HUDEP-2 (cell line): ENCODE measurements at regions not wholly inside any gene's neighbourhood (a gene's known extent, or its start where the extent isn't known, plus 50 kb on each side); places are given as distances from the start of the nearest gene placed in this dataset.
"Not testable (repeated sequence)": the region's sequence is repeated elsewhere in the genome, so short reads cannot be mapped to it uniquely, and the experiment has no call there.

ENCODE experiments used
- DNase-seq, 76 experiments: peaks; one replicate each; lab custom pipeline; 2025; ENCODE audit not compliant: unreplicated experiment in 76 of 76; lab: John Stamatoyannopoulos, UW

GRCh38 chrX:3972104-3972858, 258.8 kb upstream of the PRKX start:
- not testable (repeated sequence) for DNase-seq

DNA sequence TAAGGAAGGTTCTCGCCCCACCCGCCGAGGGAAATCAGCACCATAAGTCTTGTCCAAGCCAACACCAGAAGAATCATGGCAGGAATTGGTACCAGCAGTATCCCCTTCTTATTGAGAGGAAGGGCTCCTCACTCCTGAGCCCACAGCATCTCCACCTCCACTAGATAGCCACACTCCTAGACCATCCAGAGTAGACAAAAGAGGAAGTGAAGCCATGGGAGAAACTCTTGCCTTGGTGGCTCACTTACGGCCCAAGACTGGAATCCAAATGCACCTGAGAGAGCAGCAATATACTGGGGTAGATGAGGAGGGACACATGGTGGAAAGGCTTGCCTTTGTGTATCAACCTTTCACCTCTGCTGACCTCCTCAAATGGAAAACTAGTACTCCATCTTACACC, 255.3 kb upstream of the PRKX start:
- no peak for DNase-seq

GRCh38 chrX:3963980-3964379, 250.5 kb upstream of the PRKX start:
- no peak for DNase-seq

DNA sequence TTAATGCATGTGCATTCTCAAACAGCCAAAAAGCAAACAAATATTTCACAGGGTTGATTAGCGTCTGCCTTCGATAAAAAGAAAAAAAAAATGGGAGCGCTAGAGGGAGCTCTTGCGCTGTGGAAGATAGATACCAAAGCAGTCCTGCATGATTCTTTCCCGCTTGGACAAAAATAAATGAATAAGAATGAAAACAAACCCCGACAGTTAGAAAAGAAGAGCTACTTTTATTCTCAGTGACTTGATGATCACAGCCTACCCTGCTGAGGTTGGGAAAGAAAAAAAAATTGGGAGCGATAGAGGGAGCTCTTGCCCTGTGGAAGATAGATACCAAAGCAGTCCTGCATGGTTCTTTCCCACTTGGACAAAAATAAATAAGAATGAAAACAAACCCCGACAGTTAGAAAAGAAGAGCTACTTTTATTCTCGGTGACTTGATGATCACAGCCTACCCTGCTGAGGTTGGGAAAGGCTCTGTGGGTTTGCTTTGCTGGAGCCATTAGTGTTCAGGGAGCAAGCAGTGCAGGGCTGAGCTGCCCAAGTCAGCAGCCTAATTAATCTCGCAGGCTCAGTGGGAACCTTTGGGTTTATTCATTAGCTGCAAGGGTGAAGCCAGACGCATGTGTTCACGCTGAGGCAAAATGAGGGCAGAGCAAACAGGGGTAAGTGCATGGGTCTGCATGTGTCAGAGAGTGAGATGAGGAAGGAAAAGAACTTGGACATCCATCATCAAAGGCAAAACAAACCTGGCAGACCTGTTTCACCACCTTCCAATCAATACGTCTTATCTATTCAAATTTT, 249.3 kb upstream of the PRKX start:
- DNase-seq, result peak in 5 of 76 experiments; percentile 0 to 10 (median 1)

GRCh38 chrX:3960952-3961351, 247.5 kb upstream of the PRKX start:
- DNase-seq, result no peak

- no peak for DNase-seq
Measured at GRCh38 chrX:3951859-3952258, 238.4 kb upstream of the PRKX start.

DNA sequence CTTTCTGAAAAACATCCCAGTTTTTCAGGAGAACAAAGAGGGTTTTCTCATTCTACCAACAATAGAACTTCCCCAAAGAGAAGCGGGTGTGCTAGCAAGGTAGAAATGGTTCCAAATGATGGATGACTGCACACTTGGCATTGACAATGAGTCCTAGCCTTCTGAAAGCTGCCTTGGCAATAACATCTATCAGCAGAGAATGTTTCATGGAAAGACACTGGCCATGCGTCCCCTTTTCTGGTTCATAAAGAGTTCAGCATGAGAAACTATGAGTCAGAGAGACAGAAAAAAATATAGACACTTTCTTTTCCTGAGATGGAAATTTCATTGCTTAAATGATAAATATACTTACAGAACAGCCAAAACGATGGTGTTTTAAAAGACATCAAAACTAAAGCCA, 236.9 kb upstream of the PRKX start:
- DNase-seq, result no peak

DNA sequence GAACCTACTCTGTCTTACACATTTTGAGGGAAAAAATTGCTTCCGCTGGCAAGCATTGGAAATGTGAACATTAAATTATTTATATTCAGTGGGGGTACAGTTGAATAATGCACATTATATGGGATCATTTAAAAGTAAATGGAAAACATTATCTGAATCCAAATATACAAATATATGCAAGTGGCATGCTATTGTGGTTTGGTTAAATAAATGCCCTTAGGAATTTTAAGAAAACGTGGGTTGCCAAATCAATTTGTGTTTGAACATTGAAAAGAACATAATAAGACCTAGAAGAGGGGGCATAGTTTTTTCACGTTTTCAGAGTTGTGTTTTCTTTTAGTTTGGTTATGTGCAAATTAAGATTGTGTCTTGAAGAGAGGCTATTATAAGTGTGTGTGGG, 230.5 kb upstream of the PRKX start:
- DNase-seq, result no peak

DNA sequence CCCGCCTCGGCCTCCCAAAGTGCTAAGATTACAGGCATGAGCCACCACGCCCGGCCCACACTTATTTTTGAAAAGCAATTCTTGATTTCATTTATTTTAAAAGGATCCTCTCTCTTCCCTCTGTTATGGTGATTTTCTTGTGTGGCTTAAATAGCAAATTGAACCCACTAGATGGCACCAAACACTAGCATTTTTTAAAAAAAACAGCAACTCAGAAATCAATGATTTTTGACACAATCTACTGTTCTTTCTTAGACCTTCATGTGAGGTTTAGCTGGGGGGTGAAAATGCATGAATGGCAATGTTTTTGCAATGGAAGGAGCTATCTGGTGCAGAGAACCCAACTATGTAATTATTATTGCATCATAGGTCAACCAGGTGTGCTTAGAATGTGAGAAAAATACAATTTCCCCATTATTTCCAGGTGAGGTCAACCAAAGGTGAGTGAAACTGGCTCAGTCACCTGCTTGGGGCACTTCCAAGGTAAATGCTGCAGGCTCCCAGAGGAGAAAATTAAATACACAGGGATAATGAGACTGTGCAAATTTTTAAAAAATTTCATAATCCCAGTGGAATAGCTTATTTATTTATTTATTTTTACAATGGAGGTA, 226.7 kb upstream of the PRKX start:
- no peak for DNase-seq

DNA sequence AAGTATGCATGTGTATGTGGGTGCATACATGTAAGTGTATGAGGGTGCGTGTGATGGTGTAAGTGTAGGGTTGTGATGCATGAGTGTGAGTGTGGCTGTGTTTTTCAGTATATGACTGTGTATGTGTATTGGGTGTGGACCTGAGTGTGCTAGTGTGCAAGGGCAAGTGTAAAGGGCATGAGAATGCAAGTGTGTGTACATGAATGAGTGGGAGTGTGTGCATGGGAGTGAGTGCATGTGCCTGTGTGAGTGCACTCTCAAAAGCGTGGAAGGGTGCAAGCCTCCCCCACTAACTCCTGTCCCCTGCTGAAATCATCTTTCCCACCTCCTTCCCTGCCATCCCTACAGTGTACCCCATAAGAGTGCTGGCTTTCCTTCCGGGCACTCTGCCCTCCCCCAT, 225.1 kb upstream of the PRKX start:
- DNase-seq, result no peak

- not testable (repeated sequence) for DNase-seq
Measured at GRCh38 chrX:3935196-3935595, 221.7 kb upstream of the PRKX start.

DNA sequence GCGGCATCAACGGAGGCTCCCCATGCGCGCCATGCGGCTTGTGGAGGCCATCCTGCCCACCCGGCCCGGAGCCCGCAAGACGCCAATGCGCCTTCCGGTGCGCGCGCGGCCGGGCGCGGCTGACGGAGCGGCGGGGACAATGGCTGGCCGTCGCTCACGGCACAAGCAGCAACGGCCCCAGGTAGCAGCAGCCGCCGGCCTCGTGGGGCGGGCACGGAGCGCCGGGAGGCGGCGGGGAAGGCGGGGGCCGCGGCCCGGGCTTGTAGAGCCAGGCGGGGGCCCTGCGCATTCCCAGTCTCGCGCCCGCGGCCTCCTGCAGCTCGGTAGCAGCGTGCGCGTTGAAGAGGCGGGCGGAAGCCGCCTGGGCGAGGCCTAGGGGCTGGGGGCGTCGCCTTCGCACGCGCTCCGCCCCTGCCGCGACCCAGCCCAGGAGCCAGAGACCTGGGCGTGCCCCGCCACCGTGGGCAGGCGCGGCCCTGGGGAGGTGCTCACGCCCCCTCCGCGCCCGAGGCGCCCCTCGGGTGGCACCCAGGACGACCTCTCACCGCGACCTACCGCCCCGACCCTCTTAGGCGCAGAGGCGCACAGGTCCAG, 207.1 kb upstream of the PRKX start:
- DNase-seq, result not testable (repeated sequence)

DNA sequence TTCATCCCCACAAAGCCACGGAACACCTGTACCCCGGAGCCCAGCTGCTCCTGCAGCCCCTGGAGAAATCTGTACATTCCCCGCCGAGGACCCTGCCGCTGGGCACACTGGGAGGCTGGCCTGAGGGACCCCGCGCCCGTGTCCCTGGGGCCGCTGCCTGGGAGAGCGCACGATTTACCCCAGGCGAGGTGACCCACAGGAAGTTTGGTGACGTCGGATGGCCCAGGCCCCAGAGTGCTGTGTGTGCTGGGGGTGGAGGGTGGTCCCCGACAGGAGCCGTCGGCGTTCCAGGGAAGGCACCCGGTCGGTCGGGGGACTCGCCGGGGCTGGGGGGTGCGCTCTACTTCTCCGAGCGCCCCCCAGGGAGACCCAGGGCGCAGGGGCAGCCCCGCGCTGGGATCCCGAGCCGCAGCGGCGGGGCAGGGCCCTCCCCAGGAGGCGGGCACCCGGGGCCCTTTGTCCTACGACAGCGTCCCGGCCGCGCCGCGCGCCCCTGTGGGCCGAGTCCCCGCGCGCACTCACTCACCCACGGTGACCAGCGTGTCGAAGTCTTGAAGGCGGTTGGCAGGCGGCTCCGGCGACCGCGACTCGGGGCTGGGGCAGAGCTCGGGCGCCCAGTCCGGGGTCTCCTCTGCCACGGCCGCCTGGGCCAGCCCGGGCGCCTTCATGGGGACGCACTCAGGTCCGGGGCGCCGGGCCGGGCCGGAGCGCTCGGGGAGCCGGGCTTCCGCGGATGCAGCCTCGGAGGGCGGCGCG, 206.4 kb upstream of the PRKX start:
- not testable (repeated sequence) for DNase-seq

DNA sequence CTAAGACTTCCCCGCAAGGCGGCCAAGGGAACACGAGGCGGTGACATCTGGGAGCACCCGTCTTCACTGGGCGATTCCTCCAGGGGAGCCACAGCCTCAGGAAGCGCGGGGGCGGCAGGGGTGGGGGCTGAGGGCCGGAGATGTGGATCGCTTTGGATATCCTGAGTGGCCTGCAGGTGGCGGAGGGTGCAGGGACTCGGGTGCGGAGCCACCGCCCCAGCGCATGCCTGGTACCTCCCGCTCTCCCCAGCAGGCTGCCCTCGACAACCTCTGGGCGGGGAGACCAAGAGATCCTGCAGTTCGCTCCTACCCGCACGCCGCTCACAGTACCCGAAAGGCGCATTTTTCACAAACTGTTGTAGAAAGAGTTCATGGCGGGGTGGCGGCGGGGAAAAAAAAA, 201.4 kb upstream of the PRKX start:
- DNase-seq, result not testable (repeated sequence)

- DNase-seq, result not testable (repeated sequence)
Measured at GRCh38 chrX:3914059-3914458, 200.6 kb upstream of the PRKX start.

DNA sequence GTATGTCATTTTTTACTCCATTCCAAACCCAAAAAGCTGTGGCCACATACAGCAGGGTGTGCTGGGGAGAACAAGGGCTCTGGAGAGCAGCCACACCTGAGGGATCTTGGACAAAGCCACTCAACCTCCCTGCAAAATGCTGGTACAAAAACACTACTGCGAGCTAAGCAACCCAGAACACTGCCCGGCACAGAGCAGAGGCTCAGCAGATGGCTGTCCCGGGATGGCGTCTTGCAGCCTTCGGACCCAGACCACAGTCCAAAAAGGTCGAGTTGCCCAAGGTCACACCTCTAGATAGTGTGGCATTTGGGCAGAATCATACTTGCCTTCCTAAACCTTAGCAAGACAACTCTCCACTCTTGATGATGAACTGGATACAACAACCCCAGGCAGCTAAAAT, 197.6 kb upstream of the PRKX start:
- not testable (repeated sequence) for DNase-seq

- not testable (repeated sequence) for DNase-seq
Measured at GRCh38 chrX:3910611-3911010, 197.2 kb upstream of the PRKX start.

DNA sequence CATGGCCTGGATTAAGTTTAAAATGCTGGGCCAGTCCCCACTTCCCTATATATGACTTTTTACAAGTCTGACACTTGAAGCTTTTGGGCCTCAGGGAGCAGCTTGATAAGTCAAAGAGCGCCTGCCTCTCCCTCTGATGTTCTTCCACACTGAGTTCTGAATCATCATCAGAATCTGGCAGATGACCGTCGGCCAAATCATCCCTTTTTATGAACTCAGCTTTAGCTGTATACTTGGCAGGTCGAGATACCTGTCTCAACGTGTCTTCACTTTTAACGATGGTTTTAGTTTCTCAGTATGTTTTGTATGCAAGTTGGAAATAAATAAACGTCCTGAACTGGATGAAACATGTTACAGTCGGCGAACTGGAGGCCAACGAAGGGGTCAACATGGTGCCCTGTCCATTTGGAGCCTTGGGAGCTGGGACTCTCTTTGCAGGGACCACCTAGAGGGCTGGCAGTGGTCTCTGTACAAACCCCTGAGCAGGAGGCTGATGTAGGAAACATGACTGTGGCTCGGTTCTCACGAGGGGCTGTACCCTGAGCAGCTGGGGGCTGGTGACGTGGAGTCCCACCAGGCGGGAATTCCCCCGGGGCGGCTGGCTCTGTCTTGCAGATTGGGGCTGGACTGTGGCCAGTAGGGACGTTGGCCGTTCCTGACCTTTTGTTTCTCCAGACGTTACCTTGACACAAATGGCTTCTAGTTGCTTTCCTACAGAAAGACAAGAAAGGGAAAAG, 192.2 kb upstream of the PRKX start:
- DNase-seq, result not testable (repeated sequence)

DNA sequence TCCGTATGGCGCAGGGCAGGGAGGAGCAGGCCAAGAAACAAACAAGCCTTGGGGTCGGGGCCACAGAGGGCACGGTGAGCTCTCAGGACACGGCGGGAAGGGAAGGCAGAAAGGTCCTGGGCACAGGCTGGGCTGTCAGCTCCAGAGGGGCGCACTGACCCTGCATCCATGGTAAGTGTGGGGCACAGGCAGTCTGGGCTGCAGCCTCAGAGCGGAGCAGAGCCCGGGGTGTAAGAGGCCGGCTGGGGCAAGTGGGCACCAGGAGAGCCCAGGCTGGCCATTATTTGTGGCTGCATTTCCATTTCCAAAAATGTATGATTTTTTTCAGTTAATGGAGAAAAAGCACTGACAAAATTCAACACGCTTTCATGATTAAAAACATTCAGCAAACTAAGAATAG, 188.8 kb upstream of the PRKX start:
- not testable (repeated sequence) for DNase-seq

- DNase-seq, result not testable (repeated sequence)
Measured at GRCh38 chrX:3896755-3897154, 183.3 kb upstream of the PRKX start.
